ENCODE measurements at regions not wholly inside any gene's neighbourhood (a gene's known extent, or its start where the extent isn't known, plus 50 kb on each side); places are given as distances from the start of the nearest gene placed in this dataset.

DNA sequence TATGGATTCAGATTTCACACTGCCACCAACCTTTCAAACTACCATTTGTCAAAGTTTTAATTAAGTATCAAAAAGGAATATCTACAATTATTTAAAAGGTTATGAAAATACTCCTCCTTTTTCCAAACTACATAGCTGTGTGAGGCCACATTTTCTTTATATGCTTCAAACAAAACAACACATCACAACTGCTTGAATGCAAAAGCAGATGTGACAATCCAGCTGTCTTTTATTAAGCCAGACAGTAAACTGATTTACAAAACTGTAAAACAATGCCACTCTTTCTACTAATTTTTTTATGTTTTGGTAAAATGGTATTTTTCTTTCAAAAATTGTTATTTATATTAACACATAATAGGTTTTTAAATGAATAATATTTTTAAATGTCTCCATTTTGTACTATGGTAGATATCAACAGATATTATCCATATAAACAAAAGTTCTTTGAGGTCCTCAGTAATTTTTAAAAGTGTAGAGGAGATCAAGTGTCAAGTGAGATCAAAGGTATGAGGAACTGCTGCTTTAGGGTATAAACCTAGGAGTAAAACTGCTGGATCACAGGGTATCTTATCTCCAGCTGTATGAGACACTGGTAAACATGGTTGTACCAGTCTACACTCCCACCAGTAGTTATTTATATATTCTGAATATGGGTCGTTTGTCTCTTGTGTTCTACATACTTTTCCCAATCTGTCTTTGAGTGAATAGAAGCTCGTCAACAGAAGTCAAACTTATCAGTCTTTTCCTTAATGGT, 68.8 kb upstream of the SERTAD2 start:
- ChIA-PET POLR2A (interaction anchor here (1.0 to 1.6 kb wide), 3 partner anchors 9 to 69 kb away, joined by 3 to 10 read pairs (median 6); partner anchors contain the start of gene SERTAD2), CTCF (no interaction called here)
- Mint-ChIP-seq H3K36me3 (ENCODE audit: low read depth) (no peaks in the 10 kb centered on the region), H3K4me1 (peaks cover 32% of the 10 kb centered on the region), H3K9me3 (no peaks in the 10 kb centered on the region), H3K27me3 (no peaks in the 10 kb centered on the region), H3K27ac (no peak overlapping the region), H3K4me3 (no peak overlapping the region)
- intact Hi-C loops (cut with micrococcal nuclease), result no loop called here
- TF ChIP-seq, protein P1, sequence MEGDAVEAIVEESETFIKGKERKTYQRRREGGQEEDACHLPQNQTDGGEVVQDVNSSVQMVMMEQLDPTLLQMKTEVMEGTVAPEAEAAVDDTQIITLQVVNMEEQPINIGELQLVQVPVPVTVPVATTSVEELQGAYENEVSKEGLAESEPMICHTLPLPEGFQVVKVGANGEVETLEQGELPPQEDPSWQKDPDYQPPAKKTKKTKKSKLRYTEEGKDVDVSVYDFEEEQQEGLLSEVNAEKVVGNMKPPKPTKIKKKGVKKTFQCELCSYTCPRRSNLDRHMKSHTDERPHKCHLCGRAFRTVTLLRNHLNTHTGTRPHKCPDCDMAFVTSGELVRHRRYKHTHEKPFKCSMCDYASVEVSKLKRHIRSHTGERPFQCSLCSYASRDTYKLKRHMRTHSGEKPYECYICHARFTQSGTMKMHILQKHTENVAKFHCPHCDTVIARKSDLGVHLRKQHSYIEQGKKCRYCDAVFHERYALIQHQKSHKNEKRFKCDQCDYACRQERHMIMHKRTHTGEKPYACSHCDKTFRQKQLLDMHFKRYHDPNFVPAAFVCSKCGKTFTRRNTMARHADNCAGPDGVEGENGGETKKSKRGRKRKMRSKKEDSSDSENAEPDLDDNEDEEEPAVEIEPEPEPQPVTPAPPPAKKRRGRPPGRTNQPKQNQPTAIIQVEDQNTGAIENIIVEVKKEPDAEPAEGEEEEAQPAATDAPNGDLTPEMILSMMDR (IDR thresholded peaks at IDR 0.05), result no peak
- DNase-seq (no peak), ATAC-seq (ENCODE audit: low read depth) (no peak)

DNA sequence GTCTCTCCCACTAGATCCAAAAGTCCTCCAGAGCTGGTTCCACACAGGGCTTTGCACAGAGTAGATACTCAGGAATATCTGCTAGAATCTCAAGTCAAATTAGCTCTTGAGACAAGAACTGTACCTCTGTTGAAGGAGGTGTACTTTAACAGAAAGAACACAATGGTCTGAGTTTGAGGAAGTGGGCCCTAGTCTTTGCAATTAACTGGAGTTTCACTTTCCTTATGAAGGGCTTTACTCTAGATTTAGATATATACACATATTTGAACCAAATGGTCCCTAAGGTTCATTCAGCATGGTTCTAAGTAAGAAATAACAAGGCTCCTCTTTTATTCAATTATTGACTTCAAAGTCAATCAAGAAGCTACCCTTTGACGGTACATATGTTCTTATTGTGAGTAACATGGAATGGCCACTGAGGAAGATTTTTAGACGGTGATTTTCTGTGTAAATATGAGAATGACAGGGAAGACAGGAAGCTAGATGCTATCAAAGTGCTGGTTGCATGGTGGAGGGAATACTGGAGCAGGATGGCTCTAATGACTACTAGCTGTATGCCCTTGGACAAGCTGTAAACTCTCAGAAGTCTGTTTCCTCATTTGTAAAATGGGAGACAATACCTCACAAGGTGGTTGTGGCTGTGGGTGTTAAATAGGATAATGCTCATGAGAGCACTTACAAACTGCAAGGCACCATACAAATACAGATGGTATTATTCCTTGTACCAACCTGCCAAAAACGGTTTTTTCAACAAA, 73.5 kb upstream of the SERTAD2 start:
- DNase-seq (no peak), ATAC-seq (ENCODE audit: low read depth) (peak; percentile 80)
- Mint-ChIP-seq H3K4me3 (peak overlapping the region; percentile 75), H3K27ac (peak overlapping the region; percentile 95), H3K9me3 (no peaks in the 10 kb centered on the region), H3K36me3 (ENCODE audit: low read depth) (no peaks in the 10 kb centered on the region), H3K4me1 (peaks cover 65% of the 10 kb centered on the region), H3K27me3 (no peaks in the 10 kb centered on the region)
- TF ChIP-seq, protein P1 (IDR thresholded peaks at IDR 0.05), result no peak
- CTCF ChIA-PET, result interaction anchor here (0.7 to 3.1 kb wide), 12 partner anchors 20 to 306 kb away, joined by 3 to 32 read pairs (median 4); partner anchors contain the start of gene SERTAD2
- POLR2A ChIA-PET, result interaction anchor here (0.6 to 7.9 kb wide), 28 partner anchors 11 to 304 kb away, joined by 3 to 176 read pairs (median 5); partner anchors contain the start of gene SERTAD2
- intact Hi-C loops (cut with micrococcal nuclease), result loop anchor here (1.0 to 5.0 kb wide), 8 partner anchors 23 to 190 kb away; no protein-coding TSS in a partner anchor

DNA sequence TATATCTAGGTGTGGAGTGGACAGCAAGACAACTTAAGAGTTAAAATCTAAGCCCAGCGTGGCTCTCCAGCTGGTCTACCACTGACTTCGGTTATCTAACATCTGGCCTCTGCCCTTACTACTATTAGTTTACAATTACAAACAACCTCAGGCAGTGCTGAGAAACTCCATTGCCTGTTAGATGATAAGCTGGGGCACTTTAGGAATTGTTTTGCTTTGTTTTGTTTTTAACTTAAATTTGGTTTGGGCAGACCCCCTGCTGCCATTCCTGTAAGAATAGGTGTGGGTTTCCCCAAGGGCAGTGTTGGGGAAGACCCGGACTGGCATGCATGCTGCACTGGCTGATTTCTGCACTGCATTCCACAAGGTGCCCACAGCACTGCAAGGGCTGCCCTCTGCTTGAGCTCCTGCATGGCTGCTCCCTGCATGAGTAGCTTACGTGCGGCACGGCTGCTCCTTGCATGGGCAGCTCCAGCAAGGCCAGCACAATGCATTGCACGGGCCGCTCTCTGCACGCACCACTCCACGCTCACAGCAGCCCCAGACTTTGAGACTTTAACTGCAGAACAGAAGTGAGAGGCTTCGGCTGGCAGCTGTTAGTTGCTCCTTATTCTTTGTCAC, 74.2 kb upstream of the SERTAD2 start:
- Mint-ChIP-seq H3K27ac (peak overlapping the region; percentile 95), H3K36me3 (ENCODE audit: low read depth) (no peaks in the 10 kb centered on the region), H3K27me3 (no peaks in the 10 kb centered on the region), H3K4me3 (peak overlapping the region; percentile 70), H3K9me3 (no peaks in the 10 kb centered on the region), H3K4me1 (peaks cover 69% of the 10 kb centered on the region)
- ChIA-PET POLR2A (interaction anchor here (0.6 to 7.9 kb wide), 25 partner anchors 10 to 317 kb away, joined by 3 to 176 read pairs (median 5); partner anchors contain the start of genes AFTPH and SERTAD2), CTCF (interaction anchor here (0.7 to 3.1 kb wide), 9 partner anchors 19 to 141 kb away, joined by 3 to 32 read pairs (median 5); partner anchors contain the start of gene SERTAD2)
- peak; percentile 34 for ATAC-seq (ENCODE audit: low read depth)
- intact Hi-C loops (cut with micrococcal nuclease), result loop anchor here (1.0 to 5.0 kb wide), 8 partner anchors 22 to 189 kb away; no protein-coding TSS in a partner anchor
- no peak for DNase-seq
- TF ChIP-seq, protein P1 (IDR thresholded peaks at IDR 0.05), result no peak

DNA sequence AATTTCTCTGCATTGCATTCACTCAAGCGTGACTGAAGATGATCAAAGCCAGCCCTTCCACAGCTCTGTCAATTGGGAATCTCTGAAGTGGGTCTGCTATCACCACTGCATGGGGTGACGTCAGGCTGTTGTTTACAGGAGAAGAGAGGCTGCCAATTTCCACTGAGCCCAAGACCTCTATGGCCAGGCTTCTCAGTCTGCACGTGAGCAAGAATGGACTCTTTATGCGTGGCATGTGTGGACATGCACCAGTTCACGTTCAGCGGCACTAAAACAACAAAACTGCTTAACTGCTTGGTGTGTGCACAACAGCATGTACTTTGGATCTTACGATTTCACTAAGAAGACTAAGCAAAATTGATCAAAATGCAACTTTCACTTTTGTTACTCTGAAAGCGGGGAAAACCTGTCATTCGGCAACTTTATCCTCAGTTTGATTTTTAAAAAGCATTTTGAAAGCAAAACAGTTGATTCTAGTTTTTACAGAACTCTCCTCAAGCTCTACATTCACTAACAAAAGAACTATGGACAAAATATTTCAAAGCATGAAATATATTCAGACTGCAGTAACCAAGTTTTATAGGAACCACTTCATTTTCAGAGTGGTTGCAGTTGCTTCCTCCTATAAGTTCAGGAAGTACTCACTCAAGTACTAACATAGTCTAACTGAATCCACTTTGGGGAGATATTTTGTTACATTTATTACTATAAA, 77.0 kb upstream of the SERTAD2 start:
- TF ChIP-seq, protein P1 (IDR thresholded peaks at IDR 0.05), result no peak
- Mint-ChIP-seq H3K9me3 (no peaks in the 10 kb centered on the region), H3K27me3 (no peaks in the 10 kb centered on the region), H3K4me3 (peak overlapping the region; percentile 84), H3K36me3 (ENCODE audit: low read depth) (peaks cover 8% of the 10 kb centered on the region), H3K4me1 (peaks cover 66% of the 10 kb centered on the region), H3K27ac (peak overlapping the region; percentile 91)
- ChIA-PET POLR2A (interaction anchor here (0.6 to 7.9 kb wide), 8 partner anchors 8 to 134 kb away, joined by 4 to 176 read pairs (median 6); partner anchors contain the start of gene SERTAD2), CTCF (interaction anchor here (1.5 kb wide), 1 partner anchor 77 kb away, joined by 3 read pairs; the partner anchor contains the start of gene SERTAD2)
- intact Hi-C loops (cut with micrococcal nuclease), result loop anchor here (1.0 to 2.0 kb wide), 2 partner anchors 21 to 122 kb away; no protein-coding TSS in a partner anchor
- DNase-seq (peak; percentile 24), ATAC-seq (ENCODE audit: low read depth) (peak; percentile 45)
